ENCODE measurements at regions not wholly inside any gene's neighbourhood (a gene's known extent, or its start where the extent isn't known, plus 50 kb on each side); places are given as distances from the start of the nearest gene placed in this dataset.
"Not testable (repeated sequence)": the region's sequence is repeated elsewhere in the genome, so short reads cannot be mapped to it uniquely, and the experiment has no call there.

- not testable (repeated sequence) for TF ChIP-seq POLR2A, POLR2AphosphoS5 (IDR thresholded peaks at IDR 0.05; ENCODE audit: low read depth, low read length)
Measured at GRCh38 chr18:43849831-43850230, 572.5 kb upstream of the SYT4 start.
